Activated T-cell treated with anti-CD3 and anti-CD28 coated beads, Interleukin-2, amount 50 U/mL, for 72 hours (primary cell): ENCODE measurements at regions not wholly inside any gene's neighbourhood (a gene's known extent, or its start where the extent isn't known, plus 50 kb on each side); places are given as distances from the start of the nearest gene placed in this dataset.

ENCODE experiments used
- ATAC-seq, 2 donors: fragments of 150-1000 bp; cut with Tn5 transposase; replicated peaks in 1 of 2; 2 replicates each; pipeline ENCODE4 v1.10.0; 2021; ENCODE audit warnings: moderate library complexity in 2 of 2, mild to moderate bottlenecking in 1 of 2
- DNase-seq, 2 donors: peaks; one replicate each; pipeline ENCODE4 v3.0.0; 2021 to 2022; ENCODE audit warnings: mixed read lengths in 1 of 2
- H3K27ac Mint-ChIP-seq: one replicate; pipeline ENCODE4 v1.8.0; 2022; ENCODE audit warnings: mild to moderate bottlenecking, moderate library complexity, mixed read lengths
- H3K27me3 Mint-ChIP-seq: one replicate; pipeline ENCODE4 v1.8.0; 2022; ENCODE audit warnings: low read depth, mixed read lengths
- H3K36me3 Mint-ChIP-seq, 2 donors: one replicate each; pipeline ENCODE4 v1.8.0; 2022; ENCODE audit warnings: mixed read lengths in 2 of 2, mild to moderate bottlenecking in 1 of 2; ENCODE audit not compliant: insufficient read depth in 2 of 2
- H3K4me1 Mint-ChIP-seq: one replicate; pipeline ENCODE4 v1.8.0; 2022; ENCODE audit warnings: low read depth, mixed read lengths
- H3K4me3 Mint-ChIP-seq, 2 donors: one replicate each; pipeline ENCODE4 v1.8.0; 2022; ENCODE audit warnings: mild to moderate bottlenecking in 2 of 2, mixed read lengths in 2 of 2, moderate library complexity in 2 of 2
- H3K9me3 Mint-ChIP-seq, 2 donors: one replicate each; pipeline ENCODE4 v1.8.0; 2022; ENCODE audit warnings: mixed read lengths in 2 of 2

GRCh38 chr3:66723231-66723630 is 222.4 kb upstream of the LRIG1 start:
- Mint-ChIP-seq H3K9me3 (no peaks in the 10 kb centered on the region), H3K4me1 (no peaks in the 10 kb centered on the region), H3K4me3 (no peak overlapping the region), H3K36me3 (no peaks in the 10 kb centered on the region), H3K27ac (no peak overlapping the region), H3K27me3 (no peaks in the 10 kb centered on the region)
- DNase-seq: no peak
- no peak for ATAC-seq

- no peaks in the 10 kb centered on the region for H3K36me3 Mint-ChIP-seq
- ATAC-seq (no peak), DNase-seq (no peak)
- H3K4me1 Mint-ChIP-seq: no peaks in the 10 kb centered on the region
- peaks cover 0 to 2% of the 10 kb centered on the region in 2 donors for H3K9me3 Mint-ChIP-seq
- no peak overlapping the region for H3K4me3 Mint-ChIP-seq
- H3K27ac Mint-ChIP-seq: no peak overlapping the region
- H3K27me3 Mint-ChIP-seq: peaks cover 7% of the 10 kb centered on the region
These were observed 229.0 kb upstream of the LRIG1 start for GRCh38 chr3:66729687-66730393.

GRCh38 chr3:66738625-66739365 is 238.0 kb upstream of the LRIG1 start:
- no peak for DNase-seq
- H3K27ac Mint-ChIP-seq: no peak overlapping the region

GRCh38 chr3:66740260-66740659 is 239.4 kb upstream of the LRIG1 start:
- Mint-ChIP-seq H3K4me3 (no peak overlapping the region), H3K27ac (no peak overlapping the region), H3K4me1 (no peaks in the 10 kb centered on the region), H3K9me3 (no peaks in the 10 kb centered on the region), H3K36me3 (no peaks in the 10 kb centered on the region), H3K27me3 (peaks cover 8% of the 10 kb centered on the region)
- DNase-seq: no peak
- no peak for ATAC-seq

More at GRCh38 chr3:66738625-66739365, 238.0 kb upstream of the LRIG1 start:
- no peak for ATAC-seq
- no peaks in the 10 kb centered on the region for H3K9me3 Mint-ChIP-seq
- H3K4me3 Mint-ChIP-seq: no peak overlapping the region
- no peaks in the 10 kb centered on the region for H3K36me3 Mint-ChIP-seq
- peaks cover 3% of the 10 kb centered on the region for H3K27me3 Mint-ChIP-seq
- no peaks in the 10 kb centered on the region for H3K4me1 Mint-ChIP-seq

GRCh38 chr3:66744521-66744920 is 243.7 kb upstream of the LRIG1 start:
- Mint-ChIP-seq H3K36me3 (peaks cover 0 to 2% of the 10 kb centered on the region in 2 donors), H3K4me3 (no peak overlapping the region), H3K27me3 (peaks cover 8% of the 10 kb centered on the region), H3K27ac (no peak overlapping the region), H3K9me3 (no peaks in the 10 kb centered on the region), H3K4me1 (no peaks in the 10 kb centered on the region)
- DNase-seq (no peak), ATAC-seq (no peak)

- peaks cover 8% of the 10 kb centered on the region for H3K27me3 Mint-ChIP-seq
- no peaks in the 10 kb centered on the region for H3K4me1 Mint-ChIP-seq
- H3K4me3 Mint-ChIP-seq: no peak overlapping the region
- no peak for ATAC-seq
- H3K9me3 Mint-ChIP-seq: no peaks in the 10 kb centered on the region
- DNase-seq: no peak
- H3K36me3 Mint-ChIP-seq: peaks cover 0 to 2% of the 10 kb centered on the region in 2 donors
- no peak overlapping the region for H3K27ac Mint-ChIP-seq
These were observed 244.2 kb upstream of the LRIG1 start for GRCh38 chr3:66744986-66745385.

- no peaks in the 10 kb centered on the region for H3K4me1 Mint-ChIP-seq
These were observed 246.4 kb upstream of the LRIG1 start for GRCh38 chr3:66747261-66747660.

GRCh38 chr3:66747696-66748095 is 246.9 kb upstream of the LRIG1 start:
- H3K27me3 Mint-ChIP-seq: peaks cover 8% of the 10 kb centered on the region

More at GRCh38 chr3:66747261-66747660, 246.4 kb upstream of the LRIG1 start:
- H3K27ac Mint-ChIP-seq: no peak overlapping the region
- H3K36me3 Mint-ChIP-seq: peaks cover 0 to 2% of the 10 kb centered on the region in 2 donors
- no peaks in the 10 kb centered on the region for H3K9me3 Mint-ChIP-seq
- DNase-seq (no peak), ATAC-seq (no peak)
- H3K4me3 Mint-ChIP-seq: no peak overlapping the region
- H3K27me3 Mint-ChIP-seq: peaks cover 8% of the 10 kb centered on the region

GRCh38 chr3:66748175-66748876 is 247.5 kb upstream of the LRIG1 start:
- no peak overlapping the region for H3K27ac Mint-ChIP-seq
- H3K9me3 Mint-ChIP-seq: no peaks in the 10 kb centered on the region
- H3K27me3 Mint-ChIP-seq: peaks cover 8% of the 10 kb centered on the region
- H3K4me3 Mint-ChIP-seq: no peak overlapping the region
- H3K36me3 Mint-ChIP-seq: peaks cover 0 to 2% of the 10 kb centered on the region in 2 donors
- H3K4me1 Mint-ChIP-seq: no peaks in the 10 kb centered on the region
- DNase-seq (no peak), ATAC-seq (no peak)

More at GRCh38 chr3:66747696-66748095, 246.9 kb upstream of the LRIG1 start:
- no peak for DNase-seq
- Mint-ChIP-seq H3K4me1 (no peaks in the 10 kb centered on the region), H3K27ac (no peak overlapping the region), H3K4me3 (no peak overlapping the region), H3K9me3 (no peaks in the 10 kb centered on the region), H3K36me3 (peaks cover 0 to 2% of the 10 kb centered on the region in 2 donors)
- ATAC-seq: no peak

- H3K4me3 Mint-ChIP-seq: no peak overlapping the region
- no peak overlapping the region for H3K27ac Mint-ChIP-seq
- H3K9me3 Mint-ChIP-seq: no peaks in the 10 kb centered on the region
- ATAC-seq: no peak
- H3K36me3 Mint-ChIP-seq: no peaks in the 10 kb centered on the region
- no peaks in the 10 kb centered on the region for H3K27me3 Mint-ChIP-seq
- DNase-seq: no peak
- H3K4me1 Mint-ChIP-seq: no peaks in the 10 kb centered on the region
These were observed 246.3 kb upstream of the KBTBD8 start for GRCh38 chr3:66751842-66752241.

GRCh38 chr3:66753670-66754069 is 244.4 kb upstream of the KBTBD8 start:
- no peak overlapping the region for H3K4me3 Mint-ChIP-seq
- H3K27ac Mint-ChIP-seq: no peak overlapping the region
- H3K27me3 Mint-ChIP-seq: no peaks in the 10 kb centered on the region
- H3K4me1 Mint-ChIP-seq: no peaks in the 10 kb centered on the region
- ATAC-seq (no peak), DNase-seq (no peak)
- no peaks in the 10 kb centered on the region for H3K36me3 Mint-ChIP-seq
- H3K9me3 Mint-ChIP-seq: no peaks in the 10 kb centered on the region

- no peak for ATAC-seq
These were observed 243.5 kb upstream of the KBTBD8 start for GRCh38 chr3:66754613-66755012.

GRCh38 chr3:66755924-66756323 is 242.2 kb upstream of the KBTBD8 start:
- ATAC-seq (no peak), DNase-seq (no peak)
- Mint-ChIP-seq H3K27me3 (no peaks in the 10 kb centered on the region), H3K4me3 (no peak overlapping the region), H3K36me3 (no peaks in the 10 kb centered on the region), H3K4me1 (no peaks in the 10 kb centered on the region), H3K27ac (no peak overlapping the region), H3K9me3 (no peaks in the 10 kb centered on the region)

More at GRCh38 chr3:66754613-66755012, 243.5 kb upstream of the KBTBD8 start:
- Mint-ChIP-seq H3K4me3 (no peak overlapping the region), H3K27ac (no peak overlapping the region), H3K4me1 (no peaks in the 10 kb centered on the region), H3K27me3 (no peaks in the 10 kb centered on the region), H3K9me3 (no peaks in the 10 kb centered on the region), H3K36me3 (no peaks in the 10 kb centered on the region)
- DNase-seq: no peak
